Upper lobe of left lung (tissue), 6 donors: ENCODE measurements at regions not wholly inside any gene's neighbourhood (a gene's known extent, or its start where the extent isn't known, plus 50 kb on each side); places are given as distances from the start of the nearest gene placed in this dataset.

Source experiments
- ATAC-seq, 2 donors: fragments of 200-7000 bp; cut with Tn5 transposase; one replicate each; pipeline ENCODE4 v1.9.1; 2022; ENCODE audit warnings: mild to moderate bottlenecking in 2 of 2, moderate library complexity in 2 of 2; ENCODE audit not compliant: low FRiP score in 2 of 2
- DNase-seq, 2 donors: peaks; one replicate each; pipeline ENCODE4 v3.0.0-alpha.2; 2019 to 2020
- H3K27ac ChIP-seq, 4 donors: fragments of 200-600 bp; sonication (generic); one replicate each; pipeline ENCODE4 v1.5.1; 2016 to 2019
- H3K27me3 ChIP-seq, 4 donors: fragments of 200-600 bp; sonication (generic); one replicate each; pipeline ENCODE4 v1.5.1; 2017 to 2019
- H3K36me3 ChIP-seq, 4 donors: fragments of 200-600 bp; sonication (generic); one replicate each; pipeline ENCODE4 v1.5.1; 2016 to 2019
- H3K4me1 ChIP-seq, 4 donors: fragments of 200-600 bp; sonication (generic); one replicate each; pipeline ENCODE4 v1.5.1; 2018 to 2019
- H3K4me3 ChIP-seq, 4 donors: fragments of 200-600 bp; sonication (generic); one replicate each; pipeline ENCODE4 v1.5.1; 2017 to 2019; ENCODE audit warnings: mild to moderate bottlenecking in 2 of 4, moderate library complexity in 1 of 4
- H3K9me3 ChIP-seq, 4 donors: fragments of 200-600 bp; sonication (generic); one replicate each; pipeline ENCODE4 v1.5.1; 2018 to 2019
- CTCF ChIP-seq, 6 experiments: fragments of 450-650 bp in 4 of 6; fragments of 200-600 bp in 2 of 6; sonication (generic) in 2 of 6; IDR thresholded peaks; one replicate each; pipeline ENCODE4 v1.5.1; 2016 to 2019; ENCODE audit warnings: antibody characterized with exemption in 6 of 6
- EP300 ChIP-seq, 4 donors: sonication (generic); formaldehyde crosslinking; IDR thresholded peaks; one replicate each; pipeline ENCODE4 v1.5.1; 2017; ENCODE audit warnings: antibody characterized with exemption in 4 of 4, control low read depth in 2 of 4
- POLR2A ChIP-seq, 4 donors: fragments of 450-650 bp; IDR thresholded peaks; one replicate each; pipeline ENCODE4 v1.5.1; 2016 to 2017; ENCODE audit warnings: antibody characterized with exemption in 4 of 4, mild to moderate bottlenecking in 2 of 4
- POLR2AphosphoS5 ChIP-seq, 2 donors: sonication (generic); formaldehyde crosslinking; IDR thresholded peaks; one replicate each; pipeline ENCODE4 v1.5.1; 2017; ENCODE audit warnings: antibody characterized with exemption in 2 of 2
- WGBS, 2 donors: methylation state at CpG; one replicate each; pipeline ENCODE4 v1.1.5; 2017 to 2018; 5-methylcytosine and 5-hydroxymethylcytosine counted together
- donor health status: DM: no; HTN: no; CAD: no; lungs with moderate emphysema.
- donor health status: DM: no; HTN: yes; CAD: no; lungs with severe emphysema.

DNA sequence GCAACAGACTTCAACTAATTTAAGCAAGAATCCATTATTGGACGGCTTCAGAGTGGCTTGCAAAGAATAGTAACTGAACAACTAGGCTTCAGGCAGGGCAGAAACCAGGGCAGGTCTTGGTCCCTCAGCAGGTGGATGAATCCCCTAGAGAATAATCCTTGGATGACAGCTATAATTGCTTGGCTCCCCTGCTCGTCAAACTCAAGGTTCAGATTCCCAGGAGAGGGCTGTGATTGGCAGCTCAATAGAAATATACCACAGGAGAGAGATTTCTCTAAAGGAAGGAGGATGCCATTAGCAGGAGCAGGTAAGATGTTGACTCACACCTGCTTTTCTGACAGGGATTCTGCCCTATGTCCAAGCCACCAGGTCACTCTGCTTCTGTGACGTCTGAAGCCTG, 89.6 kb upstream of the PCDH8 start:
- no peak for DNase-seq
- H3K4me3 ChIP-seq: no peak overlapping the region
- TF ChIP-seq CTCF (IDR thresholded peaks at IDR 0.05) (no peak), POLR2A (IDR thresholded peaks at IDR 0.05) (no peak), EP300 (IDR thresholded peaks at IDR 0.05) (no peak), POLR2AphosphoS5 (IDR thresholded peaks at IDR 0.05) (no peak)
- no peaks in the 10 kb centered on the region for H3K4me1 ChIP-seq
- 69 to 80% methylated on average over 2 to 3 of the region's 3 CpGs for WGBS, 2 donors
- H3K27me3 ChIP-seq: no peaks in the 10 kb centered on the region
- no peak overlapping the region for H3K27ac ChIP-seq
- ATAC-seq: no peak
- no peaks in the 10 kb centered on the region for H3K9me3 ChIP-seq
- H3K36me3 ChIP-seq: no peaks in the 10 kb centered on the region

DNA sequence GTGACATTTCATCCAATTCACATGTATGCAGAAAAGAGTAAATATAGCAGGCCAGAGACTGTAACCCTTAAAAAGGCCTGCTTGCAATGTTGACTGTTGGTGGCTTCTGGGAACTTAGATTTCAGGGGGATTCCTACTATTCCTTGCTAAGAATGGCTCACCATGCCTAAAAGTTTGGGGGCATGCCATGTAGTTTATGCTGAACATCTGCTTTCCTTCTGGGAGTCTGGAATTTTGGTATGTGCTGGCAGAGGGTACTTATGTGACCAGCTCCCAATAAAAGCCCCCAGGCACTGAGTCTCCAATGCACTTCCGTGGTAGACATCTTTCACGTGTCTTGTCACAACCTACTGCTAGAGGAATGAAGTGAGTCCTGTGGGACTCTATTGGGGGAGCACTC, 88.4 kb upstream of the PCDH8 start:
- no peak for TF ChIP-seq POLR2AphosphoS5 (IDR thresholded peaks at IDR 0.05)
- TF ChIP-seq EP300 (IDR thresholded peaks at IDR 0.05): no peak
- no peak for TF ChIP-seq POLR2A (IDR thresholded peaks at IDR 0.05)
- TF ChIP-seq CTCF (IDR thresholded peaks at IDR 0.05): no peak
- H3K9me3 ChIP-seq: no peaks in the 10 kb centered on the region
- H3K27me3 ChIP-seq: no peaks in the 10 kb centered on the region
- no peaks in the 10 kb centered on the region for H3K4me1 ChIP-seq
- WGBS, 2 donors: 75 to 82% methylated on average over 2 of the region's 2 CpGs
- no peak overlapping the region for H3K4me3 ChIP-seq
- H3K36me3 ChIP-seq: no peaks in the 10 kb centered on the region
- DNase-seq (no peak), ATAC-seq (no peak)
- no peak overlapping the region for H3K27ac ChIP-seq

DNA sequence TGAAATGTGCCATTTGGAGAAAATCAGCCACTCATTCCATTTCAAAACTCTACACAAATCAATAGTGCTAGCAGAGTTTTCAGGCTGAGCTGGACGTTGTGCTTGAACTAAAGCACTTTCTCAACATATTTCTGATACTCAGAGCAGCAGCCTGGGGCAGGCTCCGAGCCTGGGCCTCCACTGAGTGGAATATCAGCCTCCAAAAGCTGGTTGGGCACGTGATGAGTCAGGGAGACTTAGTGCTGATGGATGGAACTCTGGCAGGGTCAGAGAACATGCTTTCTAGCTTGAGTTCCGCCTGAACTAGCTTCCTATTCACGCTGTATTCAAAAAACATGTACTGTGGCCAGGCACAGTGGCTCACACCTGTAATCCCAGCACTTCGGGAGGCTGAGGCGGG, 85.8 kb upstream of the PCDH8 start:
- ATAC-seq (no peak), DNase-seq (no peak)
- 70 to 71% methylated on average over 5 to 7 of the region's 7 CpGs for WGBS, 2 donors
- TF ChIP-seq POLR2A (IDR thresholded peaks at IDR 0.05): no peak
- TF ChIP-seq EP300 (IDR thresholded peaks at IDR 0.05): no peak
- no peak for TF ChIP-seq CTCF (IDR thresholded peaks at IDR 0.05)
- no peak for TF ChIP-seq POLR2AphosphoS5 (IDR thresholded peaks at IDR 0.05)
- Histone ChIP-seq H3K36me3 (no peaks in the 10 kb centered on the region), H3K4me1 (no peaks in the 10 kb centered on the region), H3K4me3 (no peak overlapping the region), H3K27ac (no peak overlapping the region), H3K9me3 (no peaks in the 10 kb centered on the region), H3K27me3 (no peaks in the 10 kb centered on the region)

DNA sequence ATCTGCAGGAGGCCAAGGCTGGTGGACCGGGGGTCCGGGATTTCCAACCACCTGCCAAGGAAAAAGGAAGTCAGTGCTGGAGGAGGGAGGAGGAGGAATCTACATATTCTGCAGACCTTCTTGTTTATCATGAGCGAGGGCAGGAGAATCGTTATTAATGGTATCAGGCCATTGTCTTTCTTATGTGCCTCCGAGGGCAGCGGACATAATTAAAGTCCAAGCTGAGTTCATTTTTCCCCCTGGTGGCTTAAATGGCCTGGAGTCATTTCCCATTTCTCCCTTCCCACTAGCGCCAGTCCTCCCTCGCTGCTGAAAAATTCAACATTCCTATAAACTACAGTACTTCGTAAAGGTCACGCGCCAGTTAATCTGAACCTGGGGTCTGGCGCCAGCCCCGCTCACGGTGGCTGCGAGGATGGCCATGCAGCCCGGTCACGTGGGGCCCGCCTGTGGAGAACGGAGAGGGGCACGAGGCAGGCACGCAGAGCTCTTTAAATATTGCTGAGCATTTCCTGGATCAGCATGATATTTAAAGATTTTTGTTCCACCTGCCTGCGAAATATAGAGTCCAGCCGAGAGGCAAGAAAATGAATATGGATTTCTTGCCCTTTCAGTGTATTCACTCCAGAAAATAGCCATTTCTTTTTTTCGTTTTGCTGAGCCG, 85.2 kb upstream of the PCDH8 start:
- Histone ChIP-seq H3K4me3 (no peak overlapping the region), H3K27ac (no peak overlapping the region), H3K4me1 (no peaks in the 10 kb centered on the region), H3K9me3 (no peaks in the 10 kb centered on the region), H3K36me3 (no peaks in the 10 kb centered on the region), H3K27me3 (no peaks in the 10 kb centered on the region)
- ATAC-seq (no peak), DNase-seq (peak in 1 of 2 donors; percentile 53)
- WGBS, 2 donors: 89 to 90% methylated on average over 24 to 25 of the region's 25 CpGs
- TF ChIP-seq POLR2AphosphoS5 (IDR thresholded peaks at IDR 0.05) (no peak), CTCF (IDR thresholded peaks at IDR 0.05) (no peak), EP300 (IDR thresholded peaks at IDR 0.05) (no peak), POLR2A (IDR thresholded peaks at IDR 0.05) (no peak)

DNA sequence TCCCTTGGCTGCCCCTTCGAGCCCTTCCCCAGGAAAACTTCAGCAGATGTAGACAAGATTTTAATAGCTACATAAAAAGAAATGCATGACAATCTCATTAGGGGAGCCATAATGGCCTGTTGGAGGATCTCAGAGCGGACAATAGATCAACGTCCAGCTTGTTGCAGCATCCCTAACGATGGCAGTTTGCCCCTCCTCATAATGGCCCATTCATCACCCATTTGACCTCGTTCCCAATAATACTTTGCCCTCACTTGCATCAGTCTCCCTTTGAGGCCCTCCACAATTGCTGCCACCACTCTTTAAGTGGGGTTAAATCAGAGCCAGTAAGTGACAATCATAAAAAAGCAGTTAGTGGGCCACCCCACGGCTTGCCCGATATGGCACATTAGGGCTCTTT, 84.7 kb upstream of the PCDH8 start:
- no peaks in the 10 kb centered on the region for H3K4me1 ChIP-seq
- ATAC-seq (no peak), DNase-seq (no peak)
- TF ChIP-seq POLR2A (IDR thresholded peaks at IDR 0.05) (no peak), POLR2AphosphoS5 (IDR thresholded peaks at IDR 0.05) (no peak), CTCF (IDR thresholded peaks at IDR 0.05) (no peak), EP300 (IDR thresholded peaks at IDR 0.05) (no peak)
- H3K27ac ChIP-seq: no peak overlapping the region
- 79 to 82% methylated on average over 7 of the region's 7 CpGs for WGBS, 2 donors
- no peaks in the 10 kb centered on the region for H3K36me3 ChIP-seq
- no peaks in the 10 kb centered on the region for H3K27me3 ChIP-seq
- H3K4me3 ChIP-seq: no peak overlapping the region
- no peaks in the 10 kb centered on the region for H3K9me3 ChIP-seq
